Stimulated activated CD4-positive, alpha-beta T cell treated with anti-CD3 and anti-CD28 coated beads, Interleukin-1b, Interleukin-23, amount 100 ng/mL, for 48 hours (primary cell): ENCODE measurements at regions not wholly inside any gene's neighbourhood (a gene's known extent, or its start where the extent isn't known, plus 50 kb on each side); places are given as distances from the start of the nearest gene placed in this dataset.
"Not testable (repeated sequence)": the region's sequence is repeated elsewhere in the genome, so short reads cannot be mapped to it uniquely, and the experiment has no call there.

Source experiments
- DNase-seq: peaks from one replicate; pipeline ENCODE4 v3.0.0-alpha.2; 2020

GRCh38 chr14:86087377-86087776 lies 557.4 kb downstream of the FLRT2 start:
- no peak for DNase-seq

GRCh38 chr14:86086962-86087361 lies 557.0 kb downstream of the FLRT2 start:
- no peak for DNase-seq

- no peak for DNase-seq
Measured at GRCh38 chr14:86084097-86084496, 554.2 kb downstream of the FLRT2 start.

- no peak for DNase-seq
Measured at GRCh38 chr14:86083616-86084015, 553.7 kb downstream of the FLRT2 start.

GRCh38 chr14:86072116-86072894 lies 542.4 kb downstream of the FLRT2 start:
- DNase-seq: no peak

GRCh38 chr14:86066651-86067050 lies 536.7 kb downstream of the FLRT2 start:
- DNase-seq: no peak

DNA sequence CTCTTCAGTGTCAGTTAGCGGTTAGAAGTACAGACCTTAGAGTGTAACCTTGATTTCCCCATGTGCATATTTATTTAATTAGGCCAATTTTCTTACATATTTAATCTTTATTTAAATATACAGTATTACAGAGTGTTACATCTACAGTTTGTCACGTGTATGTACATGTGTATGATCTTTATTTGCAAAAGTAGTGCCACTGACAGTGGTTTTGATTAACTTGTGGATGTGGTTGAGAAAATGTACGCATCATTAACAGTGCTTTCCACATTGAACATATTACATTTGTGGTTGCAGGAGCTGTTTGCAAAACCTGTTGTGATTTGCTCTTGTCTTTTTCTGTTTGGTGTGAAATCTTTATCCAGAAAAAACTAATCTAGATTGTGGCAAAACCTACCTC lies 535.5 kb downstream of the FLRT2 start:
- no peak for DNase-seq

- not testable (repeated sequence) for DNase-seq
Measured at GRCh38 chr14:86064595-86064994, 534.7 kb downstream of the FLRT2 start.

- DNase-seq: peak; percentile 24
Measured at GRCh38 chr14:86057018-86057667, 527.2 kb downstream of the FLRT2 start.

DNA sequence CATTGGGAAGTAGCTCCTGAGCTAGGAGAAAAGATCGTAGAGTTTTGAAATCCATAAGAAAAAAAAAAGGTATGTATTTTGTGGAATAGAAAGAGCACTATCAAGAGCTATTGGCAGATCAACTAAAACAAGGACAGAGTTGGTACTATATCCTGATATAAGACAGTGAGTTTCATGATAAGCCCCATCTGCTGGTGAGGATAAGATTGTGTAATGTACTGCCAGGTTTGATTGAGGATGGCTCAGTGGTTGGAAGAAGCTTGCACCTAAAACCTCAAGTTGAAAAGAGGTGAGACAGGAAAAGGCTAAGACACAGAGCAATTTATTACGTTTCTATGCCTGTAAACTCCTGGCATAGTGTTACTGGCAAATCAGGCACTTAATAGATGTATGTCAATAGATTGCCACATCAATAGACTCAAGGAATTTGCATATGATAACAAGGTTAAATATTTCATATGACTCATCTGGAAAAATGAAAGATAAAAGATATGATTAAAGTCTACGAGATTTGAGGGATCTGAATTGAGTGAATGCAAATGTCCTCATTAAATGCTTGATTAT lies 525.6 kb downstream of the FLRT2 start:
- no peak for DNase-seq

DNA sequence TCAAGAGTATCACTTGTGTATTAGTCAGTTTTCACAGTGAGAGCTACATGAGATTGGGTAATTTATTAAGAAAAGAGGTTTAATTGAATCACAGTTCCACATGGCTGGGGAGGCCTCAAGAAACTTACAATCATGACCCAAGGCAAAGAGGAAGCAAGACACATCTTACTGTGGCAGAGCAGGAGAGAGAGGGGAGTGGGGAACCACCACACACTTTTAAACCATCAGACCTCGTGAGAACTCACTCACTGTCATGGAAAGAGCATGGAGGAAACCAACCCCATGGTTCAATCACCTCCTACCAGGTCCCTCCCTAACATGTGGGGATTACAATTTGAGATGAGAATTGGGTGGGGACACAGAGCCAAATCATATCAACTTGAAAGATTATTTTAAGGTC lies 522.9 kb downstream of the FLRT2 start:
- DNase-seq: no peak

- no peak for DNase-seq
Measured at GRCh38 chr14:86050757-86051156, 520.8 kb downstream of the FLRT2 start.

DNA sequence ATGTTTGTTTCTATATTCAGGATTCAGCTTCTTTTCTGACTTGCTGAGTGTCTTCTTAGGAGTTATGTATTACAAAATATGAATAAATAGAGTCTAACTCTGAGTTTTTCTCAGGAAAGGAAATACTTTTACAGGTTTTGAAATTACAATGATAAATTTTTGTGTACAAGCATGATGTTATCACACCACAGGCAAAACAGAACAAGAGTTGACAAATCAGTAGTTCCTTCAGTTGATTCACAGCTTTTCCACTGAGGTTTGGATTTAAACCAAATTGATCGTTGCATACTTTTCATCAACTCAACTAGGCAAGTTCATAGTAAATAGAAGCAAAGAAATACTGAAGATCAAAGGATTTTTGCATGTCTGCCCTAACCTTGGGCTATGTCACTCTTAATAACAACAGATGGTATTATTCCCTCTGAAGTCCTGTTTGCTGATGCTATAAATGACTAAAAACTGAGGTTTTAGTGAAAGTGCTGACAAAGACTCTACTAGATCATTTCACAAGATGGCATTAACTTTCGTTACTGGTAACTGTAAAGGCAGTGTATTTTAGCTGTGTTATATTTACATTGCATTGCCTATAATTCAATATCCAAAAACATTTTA lies 520.2 kb downstream of the FLRT2 start:
- DNase-seq: no peak

DNA sequence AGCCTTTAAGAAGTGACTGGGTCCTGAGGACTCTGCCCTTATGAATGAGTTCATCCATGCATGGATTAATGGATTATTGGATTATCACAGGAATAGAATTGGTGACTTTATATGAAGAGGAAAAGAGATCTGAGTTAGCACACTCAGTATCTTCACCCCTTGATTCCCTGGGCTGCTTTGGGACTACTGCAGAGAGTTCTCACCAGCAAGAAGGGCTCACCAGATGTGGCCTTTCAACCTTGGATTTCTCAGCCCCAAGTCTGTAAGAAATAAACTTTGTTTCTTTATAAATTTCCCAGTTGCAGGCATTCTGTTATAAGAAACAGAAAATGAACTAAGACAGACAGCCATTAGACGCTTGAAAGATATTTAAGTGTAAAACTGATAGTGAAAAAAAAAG lies 509.2 kb downstream of the FLRT2 start:
- no peak for DNase-seq

DNA sequence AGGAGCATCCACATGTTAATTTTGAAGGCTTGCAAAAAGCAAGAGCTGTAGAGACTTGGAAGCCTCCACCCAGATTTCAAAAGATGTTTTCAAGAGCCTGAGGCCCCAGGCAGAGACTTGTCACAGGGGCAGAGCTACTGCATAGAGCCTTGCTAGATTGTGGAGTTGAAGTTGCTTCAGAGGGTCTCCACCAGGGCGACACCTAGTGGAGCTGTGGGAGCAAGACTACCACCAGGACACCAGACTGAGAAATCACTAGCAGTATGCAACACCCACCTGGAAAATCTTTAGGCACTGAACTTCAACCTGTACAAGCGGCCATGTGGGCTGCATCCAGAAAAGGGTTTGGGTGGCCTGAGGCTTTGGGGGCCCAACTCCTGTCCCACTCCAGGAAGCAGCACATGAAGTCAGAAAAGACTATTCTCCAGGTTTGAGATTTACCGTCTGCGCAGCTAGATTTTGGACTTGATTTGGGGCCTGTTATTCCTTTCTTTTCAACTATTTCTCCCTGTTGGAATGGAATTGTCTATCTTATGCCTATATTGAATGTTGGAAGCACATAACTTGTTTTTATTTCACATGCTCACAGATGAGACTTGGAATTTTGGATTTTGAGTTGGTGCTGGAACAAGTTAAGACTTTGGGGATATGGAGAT lies 508.6 kb downstream of the FLRT2 start:
- peak; percentile 49 for DNase-seq

DNA sequence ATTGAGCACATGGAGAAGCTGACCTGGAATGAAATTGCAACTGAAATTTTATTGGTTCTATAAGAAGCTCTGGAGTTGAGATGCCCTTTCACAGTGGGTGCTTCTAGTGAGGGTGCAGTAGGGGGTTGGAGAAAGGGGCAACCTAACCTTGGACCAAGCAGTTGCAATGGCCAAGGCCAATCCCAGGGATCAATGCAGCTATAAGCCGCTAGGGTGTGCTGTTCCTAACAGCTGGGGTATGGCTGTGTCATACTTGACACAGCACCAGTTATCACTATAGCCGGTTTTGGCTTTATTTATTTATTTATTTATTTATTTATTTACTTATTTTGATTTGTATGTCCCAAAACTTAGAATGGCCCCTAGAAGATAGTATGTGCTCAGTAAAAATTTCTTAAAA lies 505.9 kb downstream of the FLRT2 start:
- no peak for DNase-seq

DNA sequence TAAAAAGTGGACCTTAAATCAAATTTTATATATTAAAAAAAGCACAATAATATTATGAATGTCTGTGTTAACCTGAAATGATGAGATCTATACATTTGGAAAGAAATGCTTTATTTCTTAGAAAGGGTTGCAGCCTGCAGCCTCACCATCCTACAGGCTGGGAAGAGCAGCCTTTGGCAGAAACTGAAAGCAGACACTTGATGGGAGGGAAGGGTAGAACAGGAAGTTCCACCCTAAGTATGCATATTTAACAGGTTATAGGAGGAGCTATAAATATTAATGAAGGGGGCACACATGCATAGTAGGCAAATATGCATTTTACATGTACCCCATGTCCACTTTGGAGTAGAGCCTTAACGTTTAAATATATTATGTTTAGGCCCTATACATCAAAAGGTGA lies 498.0 kb downstream of the FLRT2 start:
- no peak for DNase-seq

GRCh38 chr14:86027144-86027543 lies 497.2 kb downstream of the FLRT2 start:
- DNase-seq: no peak

DNA sequence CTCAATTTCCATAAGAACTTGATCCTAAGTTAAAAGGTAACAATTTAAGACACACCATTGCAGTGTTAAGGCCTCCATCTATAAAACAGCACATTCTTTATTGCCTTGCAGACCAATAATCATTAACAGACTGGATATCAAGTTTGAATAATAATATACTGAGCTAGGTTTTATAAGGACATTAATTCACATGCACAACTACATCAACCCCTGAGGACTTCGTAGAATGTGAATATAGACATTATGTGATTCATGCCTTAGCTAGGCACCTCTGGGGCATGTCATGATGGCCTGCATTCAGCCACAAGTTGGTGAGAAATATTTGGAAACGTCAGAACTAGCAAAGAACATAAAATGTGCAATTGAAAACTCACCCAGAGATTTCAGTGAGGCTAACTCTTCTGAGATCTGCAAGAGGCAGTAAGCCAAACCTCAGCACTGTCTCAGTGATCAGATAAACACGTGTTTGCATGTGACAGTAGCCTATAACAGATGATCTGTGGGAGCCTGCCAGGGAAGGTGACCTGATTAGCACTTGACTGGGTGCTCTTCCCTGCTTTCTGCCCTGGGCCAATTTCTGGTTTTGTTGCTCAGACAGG lies 492.2 kb downstream of the FLRT2 start:
- no peak for DNase-seq

DNA sequence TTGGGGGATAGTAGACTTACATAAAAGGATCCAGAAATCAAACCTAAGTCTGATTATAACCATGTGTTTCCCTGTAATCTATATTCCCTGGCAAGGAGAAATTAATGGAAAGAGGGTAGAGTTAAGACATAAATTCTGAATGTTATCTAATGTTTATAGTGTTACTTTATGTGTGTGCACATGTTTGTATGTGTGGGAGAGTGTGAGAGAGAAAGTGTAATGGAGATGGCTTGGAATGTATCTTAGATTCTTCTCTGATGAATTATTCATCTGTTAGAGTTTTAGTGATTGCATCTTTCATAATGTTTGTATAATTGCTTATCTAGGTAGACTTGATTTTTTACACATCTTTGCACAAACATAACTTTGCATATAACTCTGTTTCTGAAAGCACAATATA lies 490.9 kb downstream of the FLRT2 start:
- no peak for DNase-seq

DNA sequence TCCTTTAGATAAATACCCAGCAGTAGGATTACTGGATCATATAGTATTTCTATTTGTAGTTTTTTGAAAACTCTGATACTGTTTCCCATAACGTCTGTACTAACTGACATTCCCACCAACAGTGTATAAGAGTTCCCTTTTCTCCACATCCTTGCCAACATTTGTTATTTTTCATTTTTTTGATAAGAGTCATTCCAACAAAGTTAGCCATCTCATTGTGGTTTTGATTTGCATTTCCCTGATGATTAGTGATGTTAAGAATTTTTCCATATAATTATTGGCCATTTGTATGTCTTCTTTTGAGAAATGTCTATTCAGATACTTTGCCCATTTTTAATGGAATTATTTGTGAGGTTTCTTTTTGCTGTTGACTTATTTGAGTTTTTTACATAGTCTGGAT lies 486.0 kb downstream of the FLRT2 start:
- no peak for DNase-seq

DNA sequence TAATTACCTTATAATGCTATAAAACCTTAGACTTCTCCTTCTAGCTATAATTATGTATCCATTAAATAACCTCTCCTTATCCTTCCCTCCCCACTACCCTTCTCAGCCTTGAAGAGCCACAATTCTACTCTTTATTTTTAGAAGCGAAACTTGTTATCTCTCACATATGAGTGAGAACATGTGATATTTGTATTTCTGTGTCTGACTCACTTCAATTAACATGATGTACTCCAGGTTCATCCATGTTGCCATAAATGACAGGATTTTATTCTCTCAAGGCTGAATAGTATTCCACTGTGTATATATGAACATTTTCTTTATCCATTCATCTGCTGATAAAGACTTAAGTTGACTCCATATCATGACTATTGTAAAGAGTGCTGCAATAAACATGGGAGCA lies 485.6 kb downstream of the FLRT2 start:
- no peak for DNase-seq

DNA sequence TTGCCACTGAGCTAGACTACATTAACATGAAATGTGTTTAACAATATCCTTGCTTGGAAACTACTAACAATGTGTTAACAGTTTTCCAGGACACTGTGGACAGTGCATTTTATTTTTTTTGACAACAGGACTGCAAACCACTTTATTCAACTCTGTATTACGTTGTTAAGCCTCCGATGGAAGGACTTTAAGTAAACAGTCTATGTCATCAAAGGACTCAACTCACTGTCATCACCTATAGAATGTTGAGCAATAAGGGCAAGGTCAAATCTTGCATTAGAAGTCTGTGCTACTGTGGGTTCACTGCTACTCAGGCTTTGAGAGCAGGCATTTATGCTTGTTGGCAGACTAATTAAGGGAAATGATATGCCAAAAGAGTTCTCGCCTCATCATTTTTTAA lies 483.7 kb downstream of the FLRT2 start:
- no peak for DNase-seq
